ENCODE measurements at regions not wholly inside any gene's neighbourhood (a gene's known extent, or its start where the extent isn't known, plus 50 kb on each side); places are given as distances from the start of the nearest gene placed in this dataset.

- H3K27ac Mint-ChIP-seq (ENCODE audit: unreplicated experiment) = no peak overlapping the region
- peaks cover 3% of the 10 kb centered on the region for H3K36me3 Mint-ChIP-seq (ENCODE audit: low read depth, unreplicated experiment)
- no peak overlapping the region for H3K4me3 Mint-ChIP-seq (ENCODE audit: unreplicated experiment)
- H3K4me1 Mint-ChIP-seq (ENCODE audit: unreplicated experiment) = peaks cover 6% of the 10 kb centered on the region
- no peak for TF ChIP-seq CTCF (IDR thresholded peaks at IDR 0.05; ENCODE audit: unreplicated experiment)
- no peaks in the 10 kb centered on the region for H3K9me3 Mint-ChIP-seq (ENCODE audit: unreplicated experiment)
- H3K27me3 Mint-ChIP-seq (ENCODE audit: unreplicated experiment) = no peaks in the 10 kb centered on the region
- no peak for DNase-seq (ENCODE audit: low spot score)
Observed at GRCh38 chr7:27389496-27389895, 146.9 kb downstream of the EVX1 start.

- H3K4me1 Mint-ChIP-seq (ENCODE audit: unreplicated experiment) = peaks cover 12% of the 10 kb centered on the region
- H3K36me3 Mint-ChIP-seq (ENCODE audit: low read depth, unreplicated experiment) = peaks cover 3% of the 10 kb centered on the region
- H3K27me3 Mint-ChIP-seq (ENCODE audit: unreplicated experiment) = no peaks in the 10 kb centered on the region
Observed at GRCh38 chr7:27392477-27392876, 149.9 kb downstream of the EVX1 start.

GRCh38 chr7:27394871-27395270 lies 152.3 kb downstream of the EVX1 start:
- Mint-ChIP-seq H3K27me3 (ENCODE audit: unreplicated experiment) (no peaks in the 10 kb centered on the region), H3K9me3 (ENCODE audit: unreplicated experiment) (no peaks in the 10 kb centered on the region), H3K4me1 (ENCODE audit: unreplicated experiment) (peaks cover 15% of the 10 kb centered on the region), H3K27ac (ENCODE audit: unreplicated experiment) (no peak overlapping the region), H3K4me3 (ENCODE audit: unreplicated experiment) (no peak overlapping the region), H3K36me3 (ENCODE audit: low read depth, unreplicated experiment) (peaks cover 3% of the 10 kb centered on the region)
- no peak for TF ChIP-seq CTCF (IDR thresholded peaks at IDR 0.05; ENCODE audit: unreplicated experiment)
- no peak for DNase-seq (ENCODE audit: low spot score)

More at GRCh38 chr7:27392477-27392876, 149.9 kb downstream of the EVX1 start:
- H3K27ac Mint-ChIP-seq (ENCODE audit: unreplicated experiment) = no peak overlapping the region
- no peaks in the 10 kb centered on the region for H3K9me3 Mint-ChIP-seq (ENCODE audit: unreplicated experiment)
- H3K4me3 Mint-ChIP-seq (ENCODE audit: unreplicated experiment) = no peak overlapping the region
- no peak for DNase-seq (ENCODE audit: low spot score)
- no peak for TF ChIP-seq CTCF (IDR thresholded peaks at IDR 0.05; ENCODE audit: unreplicated experiment)

- Mint-ChIP-seq H3K9me3 (ENCODE audit: unreplicated experiment) (no peaks in the 10 kb centered on the region), H3K4me3 (ENCODE audit: unreplicated experiment) (no peak overlapping the region), H3K36me3 (ENCODE audit: low read depth, unreplicated experiment) (peaks cover 3% of the 10 kb centered on the region), H3K4me1 (ENCODE audit: unreplicated experiment) (peaks cover 15% of the 10 kb centered on the region), H3K27ac (ENCODE audit: unreplicated experiment) (no peak overlapping the region), H3K27me3 (ENCODE audit: unreplicated experiment) (no peaks in the 10 kb centered on the region)
- no peak for DNase-seq (ENCODE audit: low spot score)
- no peak for TF ChIP-seq CTCF (IDR thresholded peaks at IDR 0.05; ENCODE audit: unreplicated experiment)
Observed at GRCh38 chr7:27395626-27396025, 153.0 kb downstream of the EVX1 start.

GRCh38 chr7:27397503-27397902 lies 154.9 kb downstream of the EVX1 start:
- Mint-ChIP-seq H3K9me3 (ENCODE audit: unreplicated experiment) (peaks cover 5% of the 10 kb centered on the region), H3K4me1 (ENCODE audit: unreplicated experiment) (peaks cover 12% of the 10 kb centered on the region), H3K36me3 (ENCODE audit: low read depth, unreplicated experiment) (peaks cover 10% of the 10 kb centered on the region), H3K27me3 (ENCODE audit: unreplicated experiment) (peaks cover 1% of the 10 kb centered on the region), H3K27ac (ENCODE audit: unreplicated experiment) (no peak overlapping the region), H3K4me3 (ENCODE audit: unreplicated experiment) (no peak overlapping the region)
- TF ChIP-seq CTCF (IDR thresholded peaks at IDR 0.05; ENCODE audit: unreplicated experiment) = no peak
- no peak for DNase-seq (ENCODE audit: low spot score)
